ENCODE measurements at regions not wholly inside any gene's neighbourhood (a gene's known extent, or its start where the extent isn't known, plus 50 kb on each side); places are given as distances from the start of the nearest gene placed in this dataset.

DNA sequence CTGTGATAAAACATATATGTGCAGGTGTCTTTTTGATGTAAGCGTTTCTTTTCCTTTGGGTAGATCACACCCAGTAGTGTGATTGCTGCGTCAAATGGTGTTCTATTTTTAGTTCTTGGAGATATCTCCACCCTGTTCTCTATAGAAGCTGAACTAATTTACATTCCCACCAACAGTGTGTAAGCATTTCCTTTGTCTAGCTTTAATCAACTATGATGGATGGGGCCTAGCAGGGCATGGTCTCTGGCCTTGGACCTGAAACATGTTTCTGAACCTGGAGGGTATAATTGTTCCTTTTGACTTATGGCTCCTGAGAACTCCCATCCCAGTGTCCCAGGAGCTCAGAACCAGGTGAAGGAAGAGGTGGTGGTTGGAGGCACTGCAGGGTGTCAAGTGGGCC lies 93.9 kb downstream of the HAPSTR1 start:
- Mint-ChIP-seq H3K4me3 (no peak overlapping the region), H3K9me3 (peaks cover 7% of the 10 kb centered on the region), H3K27ac (no peak overlapping the region), H3K36me3 (ENCODE audit: low read depth) (no peaks in the 10 kb centered on the region), H3K27me3 (ENCODE audit: insufficient read depth) (peaks cover 20% of the 10 kb centered on the region), H3K4me1 (no peaks in the 10 kb centered on the region)
- Histone ChIP-seq H3K4me1 (ENCODE audit: control insufficient read depth, insufficient read depth, low read length) (no peaks in the 10 kb centered on the region), H3K4me3 (ENCODE audit: low read length) (no peak overlapping the region), H3K36me3 (ENCODE audit: control insufficient read depth, insufficient read depth, low read length) (no peaks in the 10 kb centered on the region), H3K9ac (ENCODE audit: extremely low read depth, low read length, poor library complexity, severe bottlenecking) (no peak overlapping the region), H3K27ac (ENCODE audit: low read depth, low read length) (no peak overlapping the region), H3K9me3 (ENCODE audit: control insufficient read depth, low read length) (no peaks in the 10 kb centered on the region), H3K27me3 (ENCODE audit: control insufficient read depth, insufficient read depth, low read length, poor library complexity, severe bottlenecking) (no peaks in the 10 kb centered on the region)
- DNase-seq, result no peak
- TF ChIP-seq, protein P1, sequence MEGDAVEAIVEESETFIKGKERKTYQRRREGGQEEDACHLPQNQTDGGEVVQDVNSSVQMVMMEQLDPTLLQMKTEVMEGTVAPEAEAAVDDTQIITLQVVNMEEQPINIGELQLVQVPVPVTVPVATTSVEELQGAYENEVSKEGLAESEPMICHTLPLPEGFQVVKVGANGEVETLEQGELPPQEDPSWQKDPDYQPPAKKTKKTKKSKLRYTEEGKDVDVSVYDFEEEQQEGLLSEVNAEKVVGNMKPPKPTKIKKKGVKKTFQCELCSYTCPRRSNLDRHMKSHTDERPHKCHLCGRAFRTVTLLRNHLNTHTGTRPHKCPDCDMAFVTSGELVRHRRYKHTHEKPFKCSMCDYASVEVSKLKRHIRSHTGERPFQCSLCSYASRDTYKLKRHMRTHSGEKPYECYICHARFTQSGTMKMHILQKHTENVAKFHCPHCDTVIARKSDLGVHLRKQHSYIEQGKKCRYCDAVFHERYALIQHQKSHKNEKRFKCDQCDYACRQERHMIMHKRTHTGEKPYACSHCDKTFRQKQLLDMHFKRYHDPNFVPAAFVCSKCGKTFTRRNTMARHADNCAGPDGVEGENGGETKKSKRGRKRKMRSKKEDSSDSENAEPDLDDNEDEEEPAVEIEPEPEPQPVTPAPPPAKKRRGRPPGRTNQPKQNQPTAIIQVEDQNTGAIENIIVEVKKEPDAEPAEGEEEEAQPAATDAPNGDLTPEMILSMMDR (conservative IDR thresholded peaks at IDR 0.05), result no peak
- WGBS, 2 experiments (ENCODE audit: insufficient coverage in 1 of 2, insufficient read length in 1 of 2), result 100% methylated on average over 2 of the region's 2 CpGs; no CpG with 5 or more reads in 1 of the 2 experiments

DNA sequence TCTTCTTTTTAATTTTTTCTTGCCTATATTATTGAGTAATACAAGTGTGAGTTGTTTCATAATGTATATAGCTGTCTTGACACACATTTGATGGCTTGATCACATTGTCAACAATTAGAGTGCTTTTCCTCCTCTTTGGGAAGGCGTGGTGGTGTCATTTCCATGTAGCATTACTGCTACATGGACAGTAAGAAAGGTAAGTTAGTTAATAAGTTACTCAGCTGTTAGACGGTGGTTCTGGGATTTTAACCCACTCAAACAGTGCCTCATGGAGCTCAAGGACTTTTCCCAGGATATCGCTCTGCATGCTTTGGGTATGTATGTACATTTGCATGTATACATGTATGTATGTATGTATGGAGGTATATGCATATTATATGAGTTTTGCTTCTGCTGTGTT lies 94.6 kb downstream of the HAPSTR1 start:
- TF ChIP-seq, protein P1 (conservative IDR thresholded peaks at IDR 0.05), result no peak
- Histone ChIP-seq H3K9me3 (ENCODE audit: control insufficient read depth, low read length) (no peaks in the 10 kb centered on the region), H3K4me1 (ENCODE audit: control insufficient read depth, insufficient read depth, low read length) (no peaks in the 10 kb centered on the region), H3K27ac (ENCODE audit: low read depth, low read length) (no peak overlapping the region), H3K27me3 (ENCODE audit: control insufficient read depth, insufficient read depth, low read length, poor library complexity, severe bottlenecking) (no peaks in the 10 kb centered on the region), H3K36me3 (ENCODE audit: control insufficient read depth, insufficient read depth, low read length) (no peaks in the 10 kb centered on the region), H3K9ac (ENCODE audit: extremely low read depth, low read length, poor library complexity, severe bottlenecking) (no peak overlapping the region), H3K4me3 (ENCODE audit: low read length) (no peak overlapping the region)
- H3K9me3 Mint-ChIP-seq, result peaks cover 7% of the 10 kb centered on the region
- no peak overlapping the region for H3K27ac Mint-ChIP-seq
- 86 to 100% methylated on average over 2 of the region's 3 CpGs for WGBS, 2 experiments (ENCODE audit: insufficient coverage in 1 of 2, insufficient read length in 1 of 2)
- H3K27me3 Mint-ChIP-seq (ENCODE audit: insufficient read depth), result peaks cover 20% of the 10 kb centered on the region
- no peaks in the 10 kb centered on the region for H3K4me1 Mint-ChIP-seq
- DNase-seq, result no peak
- H3K36me3 Mint-ChIP-seq (ENCODE audit: low read depth), result no peaks in the 10 kb centered on the region
- no peak overlapping the region for H3K4me3 Mint-ChIP-seq

DNA sequence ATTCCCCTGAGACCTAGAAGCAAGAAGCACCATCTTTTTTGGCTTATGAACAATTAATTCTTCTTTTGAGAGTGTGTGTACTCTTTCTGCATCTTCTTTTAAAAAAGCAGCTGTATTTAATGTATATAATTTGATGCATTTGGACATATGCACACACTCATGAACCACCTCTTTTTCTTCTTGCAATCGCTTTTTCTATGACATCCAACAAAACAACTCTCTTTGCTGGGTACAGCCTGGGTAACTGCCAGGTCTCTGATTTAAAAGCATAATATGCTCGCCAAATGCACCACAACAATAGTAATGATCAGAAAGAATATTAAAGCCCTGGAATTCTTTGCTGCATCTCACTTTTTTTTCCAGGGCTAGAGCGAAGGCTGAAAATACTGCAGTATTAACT lies 97.3 kb downstream of the HAPSTR1 start:
- H3K9me3 Mint-ChIP-seq, result peaks cover 15% of the 10 kb centered on the region
- no peaks in the 10 kb centered on the region for H3K4me1 Mint-ChIP-seq
- H3K36me3 Mint-ChIP-seq (ENCODE audit: low read depth), result no peaks in the 10 kb centered on the region
- no peaks in the 10 kb centered on the region for H3K27me3 ChIP-seq (ENCODE audit: control insufficient read depth, insufficient read depth, low read length, poor library complexity, severe bottlenecking)
- 83 to 92% methylated on average over 2 to 3 of the region's 3 CpGs for WGBS, 2 experiments (ENCODE audit: insufficient coverage in 1 of 2, insufficient read length in 1 of 2)
- H3K9ac ChIP-seq (ENCODE audit: extremely low read depth, low read length, poor library complexity, severe bottlenecking), result no peak overlapping the region
- H3K27ac Mint-ChIP-seq, result no peak overlapping the region
- peaks cover 7% of the 10 kb centered on the region for H3K27me3 Mint-ChIP-seq (ENCODE audit: insufficient read depth)
- H3K4me1 ChIP-seq (ENCODE audit: control insufficient read depth, insufficient read depth, low read length), result no peaks in the 10 kb centered on the region
- peaks cover 17% of the 10 kb centered on the region for H3K9me3 ChIP-seq (ENCODE audit: control insufficient read depth, low read length)
- no peak overlapping the region for H3K4me3 ChIP-seq (ENCODE audit: low read length)
- no peaks in the 10 kb centered on the region for H3K36me3 ChIP-seq (ENCODE audit: control insufficient read depth, insufficient read depth, low read length)
- no peak overlapping the region for H3K4me3 Mint-ChIP-seq
- H3K27ac ChIP-seq (ENCODE audit: low read depth, low read length), result no peak overlapping the region
- DNase-seq, result no peak
- TF ChIP-seq, protein P1 (conservative IDR thresholded peaks at IDR 0.05), result no peak
